Renal cortex interstitium (tissue), 11 donors: ENCODE measurements at regions not wholly inside any gene's neighbourhood (a gene's known extent, or its start where the extent isn't known, plus 50 kb on each side); places are given as distances from the start of the nearest gene placed in this dataset.

Source experiments
- DNase-seq, 11 donors: peaks; one replicate each; pipeline ENCODE4 v3.0.0-alpha.2; 2013; ENCODE audit warnings: low read depth in 9 of 11, low spot score in 4 of 11; ENCODE audit errors: extremely low read depth in 1 of 11

DNA sequence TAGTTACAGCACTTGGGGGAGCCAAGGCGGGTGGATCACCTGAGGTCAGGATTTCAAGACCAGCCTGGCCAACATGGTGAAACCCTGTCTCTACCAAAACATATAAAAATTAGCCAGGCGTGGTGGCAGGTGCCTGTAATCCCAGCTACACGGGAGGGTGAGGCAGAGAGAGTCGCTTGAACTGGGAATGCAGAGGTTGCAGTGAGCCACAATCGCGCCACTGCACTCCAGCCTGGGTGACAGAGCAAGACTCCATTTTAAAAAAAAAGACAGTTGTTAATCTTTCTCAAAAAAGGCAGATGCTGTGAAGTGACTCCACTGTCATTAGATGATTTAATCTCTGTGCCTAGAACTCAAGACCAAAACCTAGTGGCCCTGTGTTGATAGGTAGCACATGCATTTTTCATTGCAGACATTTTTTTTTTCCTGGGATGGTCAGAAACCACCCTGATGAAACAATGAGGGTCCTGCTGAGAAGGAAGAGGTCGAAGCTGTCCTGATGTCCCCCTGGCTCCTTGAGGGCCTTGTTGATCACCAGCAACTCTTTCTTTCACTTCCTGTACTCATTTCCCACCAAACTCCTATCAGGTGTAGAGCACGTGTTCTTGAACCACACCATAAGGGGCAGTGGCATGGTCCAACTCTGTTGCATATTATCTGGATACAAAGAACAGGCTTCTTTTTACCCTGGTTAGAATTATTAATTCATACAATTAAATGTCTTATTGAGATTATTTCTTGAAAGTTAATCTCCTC lies 382.2 kb downstream of the ICE1 start:
- DNase-seq = no peak

DNA sequence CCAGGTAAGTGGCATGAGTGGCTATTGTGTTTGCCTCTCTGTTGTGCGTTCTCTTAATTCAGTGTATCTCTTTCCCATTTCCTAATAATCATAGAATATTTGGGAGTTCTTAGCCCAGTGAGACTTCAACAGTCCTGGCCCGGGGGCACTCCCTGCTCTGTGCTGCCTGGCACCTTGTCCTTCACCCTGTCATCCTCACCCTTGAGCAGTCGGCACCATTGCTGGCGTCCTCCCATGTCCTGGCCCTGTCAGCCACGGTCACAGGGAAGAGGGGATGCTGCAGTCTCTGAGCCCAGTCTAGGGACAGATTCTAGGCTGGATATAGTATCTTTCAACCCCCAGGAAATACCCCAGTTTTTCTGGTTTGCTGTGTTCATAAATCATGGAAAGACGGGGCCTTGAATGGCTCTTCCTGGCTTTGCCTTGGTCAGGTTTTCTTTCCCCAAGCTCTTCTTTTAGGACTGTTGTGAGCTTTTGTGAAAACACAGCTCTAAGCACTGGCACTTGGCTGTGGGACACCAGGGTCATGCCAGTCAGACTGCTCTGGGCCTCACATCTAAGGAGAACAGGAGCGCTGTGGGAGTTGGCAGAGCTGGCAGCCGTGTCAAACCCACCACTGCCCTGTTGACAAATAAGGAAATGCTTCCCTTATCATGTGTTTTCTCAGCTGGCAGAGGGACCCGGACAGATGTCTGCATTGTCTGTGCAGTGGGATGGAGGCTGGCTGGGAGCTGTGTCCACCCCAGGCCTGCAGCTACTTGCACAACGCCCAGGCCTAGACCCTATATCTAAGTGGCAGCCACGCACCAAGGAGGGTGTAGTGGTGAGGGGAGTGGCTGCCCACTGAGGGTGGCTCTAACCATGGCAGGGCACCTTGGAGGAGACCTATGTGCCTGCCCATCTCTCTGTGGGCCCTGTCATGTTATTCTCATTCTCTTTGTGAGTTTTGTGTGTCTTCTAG lies 378.6 kb downstream of the ICE1 start:
- DNase-seq = no peak

DNA sequence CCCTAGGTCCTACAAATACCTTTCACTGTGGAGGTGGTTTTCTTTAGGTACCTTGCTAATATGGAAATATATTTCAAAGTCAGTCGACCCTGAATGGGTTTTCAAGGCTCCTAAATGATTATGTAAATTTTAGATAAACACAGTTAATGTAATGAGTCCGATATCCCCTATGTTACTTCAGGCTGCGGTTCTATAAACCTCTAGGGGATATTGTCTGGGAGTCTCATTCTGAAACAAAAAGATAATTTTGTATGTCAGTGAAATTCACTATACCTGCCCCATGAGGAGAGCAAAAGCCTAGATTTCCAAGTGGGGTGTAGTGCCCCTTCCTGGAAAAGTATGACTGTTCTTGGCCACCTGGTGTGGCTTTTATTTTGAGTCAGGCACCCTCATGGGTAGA lies 377.3 kb downstream of the ICE1 start:
- DNase-seq = no peak

DNA sequence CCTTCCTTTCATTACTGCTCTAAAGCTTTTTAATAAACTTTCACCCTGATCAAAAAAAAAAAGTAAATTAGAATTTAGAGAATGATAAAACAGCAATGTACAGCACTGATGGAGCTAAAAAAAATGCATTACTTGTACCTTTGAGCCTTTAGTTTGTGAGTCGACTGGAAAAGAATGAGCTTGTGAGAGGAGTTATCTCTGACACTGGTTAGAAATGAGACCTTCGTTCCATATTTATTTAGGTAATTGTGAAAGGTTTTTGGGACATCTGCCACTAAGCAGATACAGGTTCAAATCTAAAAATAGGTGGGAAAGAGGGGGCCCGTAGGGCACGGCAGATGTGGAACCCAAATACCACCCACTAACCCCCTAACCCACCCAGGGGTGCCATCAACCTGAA lies 376.8 kb downstream of the ICE1 start:
- DNase-seq = no peak

DNA sequence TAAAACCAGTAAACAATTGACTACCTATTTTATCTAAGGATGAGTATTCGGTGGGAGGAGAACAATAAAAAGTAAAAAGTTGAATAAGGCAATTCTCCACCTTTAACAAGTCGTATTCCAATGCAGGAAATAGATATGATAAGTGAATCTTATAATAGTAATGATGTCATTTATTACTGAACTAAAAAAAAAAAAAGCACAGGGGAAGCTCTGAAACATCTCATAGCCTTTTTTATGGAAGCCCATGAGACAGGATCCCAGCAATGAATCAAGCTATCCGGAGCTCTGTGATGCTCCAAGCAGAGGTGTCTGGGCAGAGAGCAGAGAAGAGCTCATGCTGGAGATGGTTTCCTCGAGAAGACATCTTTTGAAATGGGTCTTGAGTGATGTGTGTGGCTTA lies 376.0 kb downstream of the ICE1 start:
- no peak for DNase-seq

DNA sequence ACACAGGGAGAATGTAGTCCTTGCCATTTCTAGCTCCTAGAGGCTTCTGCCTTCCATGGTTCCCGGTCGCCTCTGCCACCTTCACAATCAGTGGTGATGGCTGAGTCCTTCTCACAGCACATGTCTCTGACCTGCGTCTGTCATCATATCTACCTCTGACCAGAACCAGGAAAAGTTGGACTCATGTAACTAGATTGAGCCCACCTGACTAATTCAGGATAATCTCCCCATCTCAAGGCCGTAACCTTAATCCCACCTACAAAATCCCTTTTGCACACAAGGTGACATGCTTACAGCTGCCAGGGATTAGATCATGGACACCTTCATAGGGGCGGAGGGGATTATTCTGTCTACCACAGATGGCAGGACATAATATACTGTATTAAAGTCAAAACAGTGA lies 375.6 kb downstream of the ICE1 start:
- no peak for DNase-seq

DNA sequence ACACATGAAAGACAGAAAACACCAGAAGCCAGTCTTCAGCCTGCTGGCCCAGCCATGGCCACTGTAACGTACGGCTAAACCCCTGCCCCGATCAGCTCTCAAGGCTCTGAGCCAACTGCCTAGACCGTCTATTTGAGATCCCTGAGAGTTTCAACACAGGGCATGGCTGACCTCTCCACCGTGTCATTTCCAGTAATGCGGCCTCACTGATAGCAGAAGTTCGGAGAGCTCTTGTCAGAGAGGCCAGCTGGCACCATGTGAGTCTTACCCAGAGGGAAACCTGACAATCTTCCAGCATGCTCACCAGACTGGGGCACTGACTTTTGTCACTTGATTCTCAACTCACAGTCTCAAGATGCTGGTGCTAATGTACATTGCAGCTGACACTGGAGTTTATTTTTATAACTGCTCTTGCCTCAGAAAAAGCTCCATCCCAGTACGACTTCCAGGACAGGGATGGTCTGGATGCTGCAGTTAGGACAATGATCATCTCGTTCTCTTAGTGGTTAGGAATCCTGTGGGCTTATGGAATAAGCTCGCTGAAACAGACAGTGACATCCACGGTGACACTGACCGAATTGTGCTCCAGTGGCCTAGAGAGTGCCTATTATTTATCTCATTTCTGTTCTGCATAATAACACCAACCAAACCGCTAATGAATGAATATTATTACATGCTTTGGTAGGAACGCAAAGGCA lies 372.7 kb downstream of the ICE1 start:
- no peak for DNase-seq

DNA sequence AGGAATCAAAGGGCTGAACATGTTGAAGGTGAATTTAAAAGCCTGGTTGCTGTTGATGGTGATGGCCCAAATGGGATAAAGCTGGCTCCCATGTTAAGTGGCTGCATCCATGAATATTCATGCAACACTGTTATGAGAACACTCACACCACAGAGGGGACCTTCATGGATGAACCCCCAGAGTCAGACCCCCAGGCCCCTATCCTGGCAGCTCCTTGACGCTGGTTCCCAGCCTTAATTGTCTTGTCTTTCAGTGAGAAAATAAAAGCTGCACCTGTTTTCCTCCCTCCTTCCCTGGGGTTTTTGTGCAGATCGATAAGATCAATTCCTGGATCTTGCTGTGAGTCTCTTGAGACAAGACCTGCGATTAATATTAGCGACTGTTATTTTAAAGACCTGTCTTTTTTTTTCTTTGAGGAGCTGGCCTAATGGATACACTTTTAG lies 371.7 kb downstream of the ICE1 start:
- DNase-seq = no peak

DNA sequence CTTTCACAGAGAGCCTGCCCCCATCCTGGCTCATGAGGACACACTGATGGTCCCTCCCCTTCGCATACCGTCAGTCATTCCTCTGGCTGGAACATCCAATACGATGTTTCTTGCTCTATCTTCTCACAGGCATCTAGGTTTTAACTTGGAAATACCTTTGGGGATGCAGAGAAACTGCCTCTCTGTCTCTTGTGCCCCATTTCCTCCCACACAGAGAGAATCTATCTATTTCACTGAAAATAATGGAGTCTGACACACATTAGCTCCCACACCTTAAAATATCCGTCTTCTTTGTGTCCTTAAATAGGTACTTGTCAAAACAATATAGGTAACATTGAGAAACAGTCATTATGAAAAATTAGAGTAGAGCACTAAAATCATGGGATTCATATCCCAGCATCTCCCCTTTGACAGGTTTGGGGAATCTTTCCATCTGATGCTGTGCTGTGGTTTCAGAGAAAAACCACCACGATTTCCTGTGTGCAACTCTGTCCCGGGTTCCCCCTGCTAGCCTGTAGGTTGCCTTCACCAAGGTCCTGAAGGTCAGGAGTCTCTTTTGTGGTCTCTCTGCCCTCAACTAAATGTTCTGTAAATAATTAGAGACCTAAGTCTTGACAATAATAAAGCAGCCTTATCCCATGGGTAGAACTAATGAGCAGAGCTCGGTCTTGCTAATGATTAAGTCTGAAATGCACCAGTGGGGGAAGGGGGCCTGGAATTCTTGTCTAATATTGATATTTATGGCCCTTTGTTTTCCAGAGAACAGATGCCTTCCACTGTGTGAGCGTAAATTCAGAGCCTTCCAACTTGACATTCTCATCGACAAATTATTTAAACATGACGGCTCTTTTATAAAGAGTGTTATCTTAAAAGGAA lies 371.0 kb downstream of the ICE1 start:
- no peak for DNase-seq

DNA sequence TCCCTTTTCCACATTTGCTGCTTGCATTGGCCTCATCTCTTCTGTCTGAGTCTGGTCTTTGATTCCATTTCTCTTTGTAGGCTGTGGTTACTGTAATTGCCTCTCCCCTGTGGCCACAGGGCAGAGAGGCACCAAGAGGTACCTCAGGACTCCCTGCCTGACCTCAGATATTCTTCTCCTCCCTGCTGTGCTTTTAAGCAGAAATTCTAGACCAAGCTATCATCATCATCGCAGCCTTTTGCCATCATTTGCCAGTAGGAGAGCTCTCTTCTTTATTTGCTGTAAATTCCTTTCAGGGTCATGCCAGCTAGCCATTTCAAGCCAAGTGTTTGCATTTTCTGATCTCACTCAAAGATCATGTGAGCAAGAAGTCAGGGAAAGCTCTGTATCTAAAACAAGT lies 369.6 kb downstream of the ICE1 start:
- no peak for DNase-seq

DNA sequence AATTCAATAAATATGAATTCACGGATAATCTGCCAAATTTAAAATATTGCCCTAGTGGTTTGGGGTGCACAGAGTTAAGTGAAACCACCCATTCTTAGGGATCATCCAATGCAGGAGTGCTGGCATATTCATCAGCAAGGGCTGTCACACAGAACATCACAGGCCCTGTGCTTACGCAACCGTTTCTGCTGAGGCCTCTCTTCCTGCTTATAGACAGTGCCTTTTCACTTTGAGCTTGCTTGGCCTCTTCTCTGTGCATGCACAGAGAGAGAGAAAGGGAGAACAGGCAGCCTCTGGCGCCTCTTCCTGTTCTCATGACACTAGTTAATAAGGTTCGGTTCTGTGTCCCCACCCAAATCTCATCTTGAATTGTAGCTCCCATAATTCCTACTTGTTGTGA lies 366.3 kb downstream of the ICE1 start:
- no peak for DNase-seq

DNA sequence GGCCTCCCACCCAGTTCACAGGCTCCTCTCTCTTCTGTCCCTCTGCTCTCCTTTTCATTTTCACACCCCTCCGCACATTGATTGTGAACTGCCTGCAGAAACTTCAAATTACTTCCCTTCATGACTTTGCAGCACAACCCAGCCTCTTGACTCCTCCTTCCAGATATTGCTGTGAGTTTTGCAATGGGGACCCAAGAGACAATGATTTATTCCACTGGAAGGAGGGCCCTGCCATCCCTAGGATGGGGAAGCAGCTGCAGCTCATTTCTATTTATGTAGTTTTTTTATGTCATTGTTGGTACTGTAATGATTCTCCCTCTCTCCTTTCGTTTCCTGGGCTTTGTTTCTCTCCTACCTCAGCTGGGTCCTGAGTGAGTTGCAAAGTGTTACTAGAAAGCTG lies 364.9 kb downstream of the ICE1 start:
- DNase-seq = no peak

DNA sequence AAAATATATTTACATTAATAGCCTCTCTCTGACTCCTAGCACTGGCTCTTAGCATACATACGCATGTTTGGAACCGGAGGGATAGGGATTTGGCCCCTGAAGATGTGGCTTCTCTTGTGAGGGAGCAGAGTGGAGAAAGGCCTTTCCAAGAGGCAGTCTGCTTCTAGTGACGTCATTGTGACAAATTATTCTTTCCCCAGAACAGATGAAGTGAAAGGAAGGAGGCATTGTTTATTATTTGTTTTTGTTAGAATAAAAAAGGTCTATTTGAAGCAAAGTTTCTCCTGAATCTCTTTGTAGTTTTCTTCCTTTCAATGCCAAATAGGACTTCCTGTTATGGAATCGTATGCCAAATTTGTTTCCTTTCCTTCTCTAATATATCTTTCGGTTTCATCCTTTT lies 361.6 kb downstream of the ICE1 start:
- peak in 1 of 11 donors; percentile 9 for DNase-seq

DNA sequence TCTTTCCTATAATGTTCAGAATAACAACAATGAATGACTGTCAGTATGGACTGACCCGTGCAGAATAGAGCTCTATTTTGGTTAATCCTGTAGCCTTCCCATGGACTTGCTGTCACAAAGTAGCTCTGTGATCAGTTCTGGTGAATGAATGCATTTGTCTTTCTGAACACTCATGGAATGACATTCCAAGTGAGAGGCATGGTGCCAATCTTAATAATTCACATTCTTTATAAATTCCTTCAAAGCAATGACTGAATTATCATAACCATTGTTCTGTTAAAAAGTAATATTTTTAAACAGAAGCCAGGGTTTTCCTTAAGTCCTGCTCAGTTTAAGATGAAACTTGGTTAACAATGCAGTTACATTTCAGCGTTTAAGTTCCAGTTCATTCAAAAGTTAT lies 360.5 kb downstream of the ICE1 start:
- no peak for DNase-seq

DNA sequence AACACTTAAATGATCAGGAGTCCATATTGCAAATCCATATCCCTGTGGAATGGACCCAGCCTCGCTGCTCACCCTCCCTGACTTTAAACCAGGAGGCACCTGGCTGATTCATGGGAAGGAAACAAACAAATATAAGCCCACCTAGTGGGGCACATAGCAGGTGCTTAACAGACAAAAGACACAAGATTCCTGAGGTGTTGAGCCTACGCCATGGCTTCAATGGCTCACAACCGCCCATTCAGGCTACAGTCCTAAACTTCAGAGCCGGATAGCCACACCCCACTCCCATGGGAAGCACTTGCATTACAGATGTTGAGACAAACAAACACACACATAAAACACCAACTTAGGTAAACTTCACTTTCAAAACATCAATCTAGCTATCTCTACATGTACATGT lies 359.9 kb downstream of the ICE1 start:
- no peak for DNase-seq

DNA sequence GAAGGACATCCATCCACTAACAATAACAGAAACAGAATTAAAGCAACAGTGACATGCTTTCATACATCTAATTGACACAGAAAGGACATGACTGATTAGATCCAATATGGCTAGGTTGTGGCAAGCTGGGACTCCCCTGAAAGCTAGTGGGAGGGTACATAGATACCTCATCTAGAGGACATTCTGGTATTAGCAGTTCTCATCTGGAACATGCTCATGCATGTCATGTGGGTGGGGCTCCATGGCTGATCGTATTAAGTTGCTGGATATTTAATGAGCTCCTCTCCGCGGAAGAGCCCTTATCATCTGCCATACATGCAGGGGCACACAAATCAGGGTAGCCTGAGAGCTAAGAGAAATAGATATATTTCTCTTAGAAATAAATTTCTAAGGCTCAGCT lies 358.9 kb downstream of the ICE1 start:
- DNase-seq = no peak

DNA sequence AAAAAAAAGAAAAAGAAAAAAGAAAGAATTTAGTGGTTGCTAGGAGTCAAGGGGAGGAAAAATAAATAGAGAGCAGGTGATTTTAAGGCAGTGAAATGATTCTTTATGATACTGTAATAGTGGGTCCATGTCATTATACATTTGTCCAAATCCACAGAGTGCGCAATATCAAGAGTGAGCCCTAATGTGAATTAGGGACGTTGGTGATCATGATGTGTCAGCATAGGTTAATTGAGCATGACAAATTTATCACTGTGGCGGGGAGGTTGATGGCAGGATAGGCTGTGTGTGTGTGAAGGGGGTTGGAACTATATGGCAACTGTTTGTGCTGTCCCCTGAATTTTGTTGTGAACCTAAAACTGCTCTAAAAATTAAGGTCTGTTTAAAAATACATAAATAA lies 357.8 kb downstream of the ICE1 start:
- DNase-seq = no peak

DNA sequence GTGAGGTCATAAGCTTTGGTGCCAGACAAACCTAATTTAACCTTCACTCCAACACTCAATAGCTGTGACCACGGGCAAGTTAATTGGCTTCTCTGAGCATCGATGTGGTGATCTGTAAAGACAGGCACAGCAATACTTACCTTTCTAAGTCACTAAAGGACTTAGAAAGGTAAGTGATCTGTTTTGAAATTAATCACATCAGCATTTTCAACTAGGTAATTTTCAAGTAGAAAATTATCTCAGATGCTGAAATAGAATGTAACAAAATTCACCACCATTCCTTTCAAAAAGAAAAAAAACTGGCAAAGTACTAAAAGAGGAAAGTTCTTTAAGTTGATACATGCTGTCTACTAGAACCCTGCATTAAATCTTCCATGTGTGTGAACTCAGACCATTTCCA lies 354.5 kb downstream of the ICE1 start:
- no peak for DNase-seq

DNA sequence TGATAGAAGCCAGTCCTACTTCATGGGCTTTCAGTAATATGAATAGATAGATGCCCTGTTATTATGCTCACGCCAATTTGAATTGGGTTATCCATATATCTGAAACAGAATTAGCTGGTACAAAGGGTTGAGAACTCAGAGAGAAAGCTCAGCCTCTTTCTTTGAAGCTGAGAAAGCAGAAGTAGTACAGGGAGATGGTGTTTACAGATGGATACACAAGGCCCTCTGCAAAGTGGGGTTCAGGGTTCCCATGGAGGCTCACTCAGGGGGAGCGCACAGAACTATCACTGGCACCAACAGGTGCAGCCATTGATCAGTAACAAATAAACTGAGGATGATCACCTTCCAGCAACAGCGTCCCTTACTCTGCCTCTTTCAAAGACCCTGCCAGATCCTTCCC lies 349.7 kb downstream of the ICE1 start:
- DNase-seq = no peak
